Activated naive CD4-positive, alpha-beta T cell treated with anti-CD3 and anti-CD28 coated beads for 36 hours (primary cell): ENCODE measurements at regions not wholly inside any gene's neighbourhood (a gene's known extent, or its start where the extent isn't known, plus 50 kb on each side); places are given as distances from the start of the nearest gene placed in this dataset.
"Not testable (repeated sequence)": the region's sequence is repeated elsewhere in the genome, so short reads cannot be mapped to it uniquely, and the experiment has no call there.

ENCODE experiments used
- CTCF ChIA-PET: fragments of 350-600 bp; sonication (Branson Sonifier 250); formaldehyde crosslinking; loops from one replicate; lab custom pipeline; 2021; ENCODE audit warnings: antibody characterized with exemption; lab: Charles Lee
- DNase-seq: peaks from one replicate; pipeline ENCODE4 v3.0.0-alpha.2; 2020
- H3K27ac Mint-ChIP-seq: one replicate; pipeline ENCODE4 v1.8.0; 2021; ENCODE audit warnings: mild to moderate bottlenecking, mixed read lengths
- H3K27me3 Mint-ChIP-seq: one replicate; pipeline ENCODE4 v1.8.0; 2021; ENCODE audit warnings: low read depth, mixed read lengths
- H3K36me3 Mint-ChIP-seq: one replicate; pipeline ENCODE4 v1.8.0; 2021; ENCODE audit warnings: low read depth, mixed read lengths
- H3K4me1 Mint-ChIP-seq: one replicate; pipeline ENCODE4 v1.8.0; 2021; ENCODE audit warnings: low read depth, mixed read lengths
- H3K4me3 Mint-ChIP-seq: one replicate; pipeline ENCODE4 v1.8.0; 2021; ENCODE audit warnings: mild to moderate bottlenecking, moderate library complexity, mixed read lengths
- H3K9me3 Mint-ChIP-seq: one replicate; pipeline ENCODE4 v1.8.0; 2021; ENCODE audit warnings: mixed read lengths
- intact Hi-C: fragments of 100-400 bp; cut with micrococcal nuclease; formaldehyde crosslinking; loops from one replicate; pipeline ENCODE4 v1.15.1; 2023

DNA sequence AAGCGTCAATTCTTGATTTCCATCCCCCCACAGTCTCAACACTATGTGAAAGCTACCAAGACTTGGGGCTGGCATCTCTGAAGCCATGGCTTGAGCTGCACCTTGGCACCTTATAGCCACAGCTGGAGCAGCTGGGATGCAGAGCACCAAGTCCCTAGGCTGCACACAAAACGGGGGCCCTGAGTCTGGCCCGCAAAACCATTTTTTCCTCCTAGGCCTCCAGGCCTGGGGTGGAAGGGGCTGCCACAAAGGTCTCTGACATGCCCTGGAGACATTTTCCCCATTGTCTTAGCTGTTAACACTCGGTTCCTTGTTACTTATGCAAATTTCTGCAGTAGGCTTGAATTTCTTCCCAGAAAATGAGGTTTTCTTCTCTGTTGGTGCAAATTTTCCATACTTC lies 89.8 kb upstream of the GNAI1 start:
- Mint-ChIP-seq H3K9me3 (peaks cover 9% of the 10 kb centered on the region), H3K27ac (no peak overlapping the region), H3K4me1 (no peaks in the 10 kb centered on the region), H3K36me3 (no peaks in the 10 kb centered on the region), H3K4me3 (no peak overlapping the region), H3K27me3 (no peaks in the 10 kb centered on the region)
- no peak for DNase-seq
- CTCF ChIA-PET, result no interaction called here
- intact Hi-C loops, result no loop called here

- Mint-ChIP-seq H3K4me1 (no peaks in the 10 kb centered on the region), H3K36me3 (no peaks in the 10 kb centered on the region), H3K4me3 (no peak overlapping the region), H3K9me3 (peaks cover 9% of the 10 kb centered on the region), H3K27ac (no peak overlapping the region), H3K27me3 (no peaks in the 10 kb centered on the region)
- CTCF ChIA-PET, result interaction anchor here (0.6 kb wide), 2 partner anchors 16 to 770 kb away, joined by 3 read pairs; no protein-coding TSS in a partner anchor
- intact Hi-C loops, result no loop called here
- no peak for DNase-seq
Observed at GRCh38 chr7:80040752-80041151, 93.9 kb upstream of the GNAI1 start.

- no peaks in the 10 kb centered on the region for H3K4me1 Mint-ChIP-seq
- no peaks in the 10 kb centered on the region for H3K27me3 Mint-ChIP-seq
- H3K36me3 Mint-ChIP-seq, result no peaks in the 10 kb centered on the region
- CTCF ChIA-PET, result interaction anchor here (0.6 kb wide), 1 partner anchor 16 kb away, joined by 3 read pairs; no protein-coding TSS in a partner anchor
- no peak for DNase-seq
- H3K9me3 Mint-ChIP-seq, result peaks cover 6% of the 10 kb centered on the region
- no peak overlapping the region for H3K27ac Mint-ChIP-seq
- H3K4me3 Mint-ChIP-seq, result no peak overlapping the region
- intact Hi-C loops, result no loop called here
Observed at GRCh38 chr7:80040335-80040734, 94.3 kb upstream of the GNAI1 start.

DNA sequence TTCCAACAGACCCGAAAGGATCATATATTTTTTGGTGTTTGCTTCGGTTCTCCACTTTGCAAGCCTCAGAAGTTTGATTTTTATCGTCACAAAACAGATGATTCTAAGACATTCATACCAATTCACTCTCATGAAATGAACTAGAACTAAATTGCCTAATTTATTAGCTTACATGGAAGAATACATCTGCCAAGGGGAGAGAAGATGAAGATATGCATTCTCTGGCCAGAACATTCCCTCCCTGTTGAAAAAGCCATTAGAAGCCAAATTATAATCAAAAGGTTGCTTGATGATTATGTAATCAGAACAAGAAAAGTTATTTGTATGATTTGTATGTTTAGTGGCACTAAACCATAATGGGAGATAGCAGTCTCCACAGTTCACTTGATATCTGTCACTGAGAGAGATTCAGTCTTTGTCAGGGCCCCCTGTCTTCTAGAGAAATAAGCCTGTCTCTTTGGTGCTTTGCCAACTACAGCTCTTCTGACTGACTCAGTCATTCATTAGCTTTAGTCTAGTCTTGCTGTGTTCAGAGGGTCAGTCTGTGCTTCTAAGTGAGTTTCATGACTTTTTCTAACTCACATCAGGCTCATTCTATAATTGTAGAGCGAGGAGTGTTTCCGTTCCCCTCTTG lies 95.3 kb upstream of the GNAI1 start:
- no peaks in the 10 kb centered on the region for H3K4me1 Mint-ChIP-seq
- intact Hi-C loops, result no loop called here
- CTCF ChIA-PET, result no interaction called here
- H3K36me3 Mint-ChIP-seq, result no peaks in the 10 kb centered on the region
- no peak for DNase-seq
- H3K9me3 Mint-ChIP-seq, result peaks cover 1% of the 10 kb centered on the region
- H3K27ac Mint-ChIP-seq, result no peak overlapping the region
- H3K27me3 Mint-ChIP-seq, result no peaks in the 10 kb centered on the region
- no peak overlapping the region for H3K4me3 Mint-ChIP-seq

DNA sequence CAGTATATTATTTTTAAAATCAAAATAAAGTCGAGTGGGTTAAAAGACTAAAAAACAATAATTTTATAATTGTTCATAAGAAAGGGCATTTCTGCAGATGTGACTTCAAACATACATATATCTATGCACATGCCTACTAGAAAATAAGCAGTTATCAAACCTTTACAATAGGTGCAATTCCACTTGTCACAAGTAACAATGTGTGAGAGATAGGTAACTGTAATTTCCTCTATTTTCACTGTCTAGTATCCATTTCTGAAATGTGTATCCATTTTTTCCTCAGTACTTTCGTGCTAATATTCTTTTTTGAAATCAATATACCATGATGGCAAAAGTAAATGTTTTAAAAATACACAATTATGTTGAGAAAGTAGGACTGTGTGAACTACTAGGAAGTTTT lies 96.9 kb upstream of the GNAI1 start:
- no peak for DNase-seq
- CTCF ChIA-PET, result no interaction called here
- H3K36me3 Mint-ChIP-seq, result no peaks in the 10 kb centered on the region
- no peaks in the 10 kb centered on the region for H3K4me1 Mint-ChIP-seq
- no peaks in the 10 kb centered on the region for H3K9me3 Mint-ChIP-seq
- no peak overlapping the region for H3K4me3 Mint-ChIP-seq
- intact Hi-C loops, result no loop called here
- no peak overlapping the region for H3K27ac Mint-ChIP-seq
- H3K27me3 Mint-ChIP-seq, result no peaks in the 10 kb centered on the region

GRCh38 chr7:80036107-80036506 lies 98.5 kb upstream of the GNAI1 start:
- Mint-ChIP-seq H3K27ac (no peak overlapping the region), H3K36me3 (no peaks in the 10 kb centered on the region), H3K4me1 (no peaks in the 10 kb centered on the region), H3K27me3 (no peaks in the 10 kb centered on the region), H3K4me3 (no peak overlapping the region), H3K9me3 (no peaks in the 10 kb centered on the region)
- no peak for DNase-seq
- intact Hi-C loops, result no loop called here
- CTCF ChIA-PET, result no interaction called here

GRCh38 chr7:80028717-80029116 lies 105.9 kb upstream of the GNAI1 start:
- Mint-ChIP-seq H3K36me3 (no peaks in the 10 kb centered on the region), H3K9me3 (no peaks in the 10 kb centered on the region), H3K4me3 (no peak overlapping the region), H3K4me1 (no peaks in the 10 kb centered on the region), H3K27me3 (no peaks in the 10 kb centered on the region), H3K27ac (no peak overlapping the region)
- CTCF ChIA-PET, result no interaction called here
- intact Hi-C loops, result no loop called here
- no peak for DNase-seq

DNA sequence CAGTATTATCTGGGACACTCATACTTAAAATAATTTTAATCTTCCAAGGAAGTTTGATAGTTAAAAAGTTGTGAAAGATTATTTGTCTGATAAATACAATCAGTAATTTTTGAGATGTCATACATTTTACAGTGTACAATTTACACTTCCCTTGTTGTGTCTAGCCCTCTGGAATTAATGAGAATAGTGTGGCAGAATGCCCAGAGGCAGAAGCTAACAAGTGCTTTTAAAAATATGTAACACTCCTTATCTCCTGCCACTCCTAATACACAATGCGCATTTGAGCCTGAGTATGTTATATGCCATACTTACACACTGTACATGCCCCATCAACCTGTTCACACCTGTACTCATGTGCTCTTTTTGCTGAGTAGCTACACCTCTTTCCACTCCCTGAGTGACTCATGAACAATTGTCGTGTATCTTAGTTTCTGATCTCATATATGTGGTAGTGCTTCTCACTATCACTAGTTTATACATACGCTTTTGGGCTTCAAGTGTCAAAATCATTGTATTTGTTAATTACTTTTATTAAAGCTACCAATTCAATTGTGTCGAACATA lies 106.9 kb upstream of the GNAI1 start:
- H3K27ac Mint-ChIP-seq, result no peak overlapping the region
- no peaks in the 10 kb centered on the region for H3K27me3 Mint-ChIP-seq
- no peaks in the 10 kb centered on the region for H3K4me1 Mint-ChIP-seq
- DNase-seq, result no peak
- no peaks in the 10 kb centered on the region for H3K36me3 Mint-ChIP-seq
- H3K9me3 Mint-ChIP-seq, result peaks cover 7% of the 10 kb centered on the region
- no peak overlapping the region for H3K4me3 Mint-ChIP-seq
- CTCF ChIA-PET, result no interaction called here
- intact Hi-C loops, result no loop called here

DNA sequence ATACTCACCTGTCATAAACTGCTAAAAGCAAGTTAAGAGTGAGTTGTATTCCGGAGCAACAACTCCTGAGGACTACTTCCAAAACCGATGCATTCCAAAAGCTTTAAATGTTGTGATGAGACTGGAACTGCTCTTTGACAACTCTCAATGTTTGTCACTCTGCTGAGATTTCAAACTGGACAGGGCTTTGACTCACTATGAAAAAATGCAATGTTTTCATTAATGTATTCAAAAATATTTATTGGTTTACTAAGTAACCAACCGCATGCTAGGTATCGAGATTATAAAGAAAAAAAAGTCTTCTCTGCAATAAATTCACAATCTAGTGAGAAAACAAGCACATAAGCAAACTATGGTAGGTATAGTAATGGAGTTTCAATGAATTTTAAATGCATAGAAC lies 107.9 kb upstream of the GNAI1 start:
- Mint-ChIP-seq H3K27me3 (no peaks in the 10 kb centered on the region), H3K4me3 (no peak overlapping the region), H3K4me1 (no peaks in the 10 kb centered on the region), H3K9me3 (peaks cover 9% of the 10 kb centered on the region), H3K36me3 (no peaks in the 10 kb centered on the region), H3K27ac (no peak overlapping the region)
- intact Hi-C loops, result no loop called here
- DNase-seq, result no peak
- CTCF ChIA-PET, result interaction anchor here (0.6 kb wide), 1 partner anchor 259 kb away, joined by 3 read pairs; no protein-coding TSS in a partner anchor

- CTCF ChIA-PET, result interaction anchor here (1.0 kb wide), 1 partner anchor 9 kb away, joined by 4 read pairs; no protein-coding TSS in a partner anchor
- H3K36me3 Mint-ChIP-seq, intact Hi-C loops: not testable (repeated sequence)
Observed at GRCh38 chr7:80020277-80020676, 114.4 kb upstream of the GNAI1 start.

GRCh38 chr7:80019809-80020207 lies 114.8 kb upstream of the GNAI1 start:
- not testable (repeated sequence) for H3K9me3 Mint-ChIP-seq, H3K4me1 Mint-ChIP-seq, H3K27ac Mint-ChIP-seq

More at GRCh38 chr7:80020277-80020676, 114.4 kb upstream of the GNAI1 start:
- not testable (repeated sequence) for H3K9me3 Mint-ChIP-seq, H3K27ac Mint-ChIP-seq, H3K4me3 Mint-ChIP-seq, DNase-seq, H3K4me1 Mint-ChIP-seq, H3K27me3 Mint-ChIP-seq

GRCh38 chr7:80018941-80019808 lies 115.5 kb upstream of the GNAI1 start:
- no peaks in the 10 kb centered on the region for H3K27me3 Mint-ChIP-seq
- DNase-seq, result peak; percentile 61
- intact Hi-C loops, result loop anchor here (1.0 to 10.0 kb wide), 7 partner anchors 114 to 1998 kb away; no protein-coding TSS in a partner anchor
- no peak overlapping the region for H3K27ac Mint-ChIP-seq
- no peaks in the 10 kb centered on the region for H3K4me1 Mint-ChIP-seq
- H3K4me3 Mint-ChIP-seq, result no peak overlapping the region
- peaks cover 9% of the 10 kb centered on the region for H3K9me3 Mint-ChIP-seq
- CTCF ChIA-PET, result interaction anchor here (1.0 kb wide), 1 partner anchor 11 kb away, joined by 3 read pairs; no protein-coding TSS in a partner anchor
- no peaks in the 10 kb centered on the region for H3K36me3 Mint-ChIP-seq

More at GRCh38 chr7:80019809-80020207, 114.8 kb upstream of the GNAI1 start:
- H3K4me3 Mint-ChIP-seq, H3K36me3 Mint-ChIP-seq, H3K27me3 Mint-ChIP-seq, CTCF ChIA-PET, DNase-seq: not testable (repeated sequence)
- intact Hi-C loops, result loop anchor here (1.0 to 10.0 kb wide), 7 partner anchors 115 to 1999 kb away; no protein-coding TSS in a partner anchor
